ENCODE measurements at regions not wholly inside any gene's neighbourhood (a gene's known extent, or its start where the extent isn't known, plus 50 kb on each side); places are given as distances from the start of the nearest gene placed in this dataset.
A peak's percentile ranks its signal among the peaks of the same experiment; 100 is the strongest.

GRCh38 chr12:130227641-130228040 is 65.4 kb downstream of the FZD10 start:
- H3K4me1 ChIP-seq (ENCODE audit: control insufficient read depth, insufficient read depth, low read length) = no peaks in the 10 kb centered on the region
- peaks cover 5% of the 10 kb centered on the region for H3K9me3 ChIP-seq (replicated peaks; ENCODE audit: control insufficient read depth, low read depth, low read length)
- H3K4me3 ChIP-seq (ENCODE audit: low read length) = no peak overlapping the region
- 29% methylated on average over 3 of the region's 4 CpGs for WGBS (ENCODE audit: insufficient coverage)
- H3K36me3 ChIP-seq (ENCODE audit: control insufficient read depth, insufficient read depth, low read length) = no peaks in the 10 kb centered on the region
- no peak for DNase-seq
- H3K27me3 ChIP-seq (ENCODE audit: control insufficient read depth, insufficient read depth, low read length) = peaks cover 14% of the 10 kb centered on the region
- no peak overlapping the region for H3K27ac ChIP-seq (ENCODE audit: low read length)

DNA sequence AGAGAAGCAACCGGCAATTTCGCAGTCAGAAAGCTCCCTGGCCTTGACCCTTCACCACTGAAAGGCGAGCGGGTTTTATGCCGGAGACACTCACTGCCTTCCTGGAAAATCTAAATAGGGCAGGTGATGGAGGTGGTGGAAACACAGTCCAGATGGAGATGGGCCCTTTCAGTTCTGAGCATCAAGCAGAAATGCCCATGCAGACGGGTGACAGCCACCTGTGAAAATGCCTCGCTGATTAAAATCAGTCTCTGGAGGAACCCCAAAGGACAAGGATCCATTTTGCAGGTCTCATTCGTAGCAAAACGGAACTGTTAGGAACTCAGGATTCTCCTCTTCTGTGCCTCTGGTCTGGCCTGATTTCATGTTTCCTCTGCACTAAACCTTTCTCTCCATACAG is 74.2 kb downstream of the FZD10 start:
- WGBS (ENCODE audit: insufficient coverage) = 45% methylated on average over 9 of the region's 9 CpGs
- Histone ChIP-seq H3K4me3 (ENCODE audit: low read length) (no peak overlapping the region), H3K27ac (ENCODE audit: low read length) (no peak overlapping the region), H3K4me1 (ENCODE audit: control insufficient read depth, insufficient read depth, low read length) (no peaks in the 10 kb centered on the region), H3K27me3 (ENCODE audit: control insufficient read depth, insufficient read depth, low read length) (peaks cover 7% of the 10 kb centered on the region), H3K36me3 (ENCODE audit: control insufficient read depth, insufficient read depth, low read length) (no peaks in the 10 kb centered on the region), H3K9me3 (replicated peaks; ENCODE audit: control insufficient read depth, low read depth, low read length) (no peaks in the 10 kb centered on the region)
- no peak for DNase-seq

- Histone ChIP-seq H3K4me1 (ENCODE audit: control insufficient read depth, insufficient read depth, low read length) (no peaks in the 10 kb centered on the region), H3K27ac (ENCODE audit: low read length) (no peak overlapping the region), H3K9me3 (replicated peaks; ENCODE audit: control insufficient read depth, low read depth, low read length) (no peaks in the 10 kb centered on the region), H3K27me3 (ENCODE audit: control insufficient read depth, insufficient read depth, low read length) (peaks cover 9% of the 10 kb centered on the region), H3K4me3 (ENCODE audit: low read length) (no peak overlapping the region), H3K36me3 (ENCODE audit: control insufficient read depth, insufficient read depth, low read length) (no peaks in the 10 kb centered on the region)
- 70% methylated on average over 8 of the region's 13 CpGs for WGBS (ENCODE audit: insufficient coverage)
- no peak for DNase-seq
These were observed 78.7 kb downstream of the FZD10 start for GRCh38 chr12:130240831-130241590.

DNA sequence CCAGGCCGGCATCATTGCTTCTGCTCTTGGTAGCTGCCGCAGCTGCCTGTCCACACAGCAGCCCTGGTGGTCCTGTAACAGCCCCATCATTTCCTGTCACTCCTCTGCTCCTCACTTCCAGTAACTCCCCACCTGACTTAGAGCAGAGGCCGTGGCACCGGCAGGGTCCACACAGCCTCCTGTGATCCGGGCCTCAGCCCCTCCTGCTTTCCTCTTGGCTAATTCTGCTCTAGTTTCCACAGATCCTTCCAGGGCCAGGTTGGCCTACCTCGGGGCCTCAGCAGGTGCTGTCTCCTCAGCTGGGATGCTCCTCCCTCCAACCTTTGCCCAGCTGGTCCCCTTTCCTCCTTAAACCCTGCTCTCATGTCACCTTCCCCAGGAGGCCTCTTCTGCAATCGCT is 80.2 kb downstream of the FZD10 start:
- 84% methylated on average over 7 of the region's 7 CpGs for WGBS (ENCODE audit: insufficient coverage)
- DNase-seq = no peak
- Histone ChIP-seq H3K36me3 (ENCODE audit: control insufficient read depth, insufficient read depth, low read length) (no peaks in the 10 kb centered on the region), H3K27ac (ENCODE audit: low read length) (no peak overlapping the region), H3K9me3 (replicated peaks; ENCODE audit: control insufficient read depth, low read depth, low read length) (no peaks in the 10 kb centered on the region), H3K27me3 (ENCODE audit: control insufficient read depth, insufficient read depth, low read length) (peaks cover 2% of the 10 kb centered on the region), H3K4me1 (ENCODE audit: control insufficient read depth, insufficient read depth, low read length) (no peaks in the 10 kb centered on the region), H3K4me3 (ENCODE audit: low read length) (no peak overlapping the region)

- WGBS (ENCODE audit: insufficient coverage) = 65% methylated on average over 4 of the region's 6 CpGs
These were observed 83.0 kb downstream of the FZD10 start for GRCh38 chr12:130245251-130245650.

DNA sequence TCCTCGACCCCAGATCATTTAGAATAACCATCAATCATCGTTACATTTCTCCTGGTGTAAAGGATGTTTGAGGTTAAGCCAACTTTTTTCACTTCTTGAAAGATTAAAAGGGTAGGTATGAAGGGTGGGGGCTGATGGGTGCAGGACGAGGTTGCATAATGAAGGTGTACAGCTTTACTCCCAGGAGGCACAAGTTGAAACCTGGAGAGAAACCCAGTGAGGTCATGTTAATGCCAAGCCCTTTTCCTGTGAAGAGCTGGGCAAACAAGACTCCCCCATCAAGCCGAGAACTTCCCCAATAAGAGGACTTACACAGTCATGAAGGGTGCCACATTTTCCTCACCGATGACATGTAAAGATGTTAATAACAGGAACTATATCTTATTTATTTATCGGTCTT is 84.3 kb downstream of the FZD10 start:
- H3K27me3 ChIP-seq (ENCODE audit: control insufficient read depth, insufficient read depth, low read length) = peaks cover 2% of the 10 kb centered on the region
- H3K4me1 ChIP-seq (ENCODE audit: control insufficient read depth, insufficient read depth, low read length) = no peaks in the 10 kb centered on the region
- no peaks in the 10 kb centered on the region for H3K9me3 ChIP-seq (replicated peaks; ENCODE audit: control insufficient read depth, low read depth, low read length)
- no CpG with 5 or more reads among the region's 6 CpGs for WGBS (ENCODE audit: insufficient coverage)
- no peak overlapping the region for H3K27ac ChIP-seq (ENCODE audit: low read length)
- no peaks in the 10 kb centered on the region for H3K36me3 ChIP-seq (ENCODE audit: control insufficient read depth, insufficient read depth, low read length)
- no peak for DNase-seq
- no peak overlapping the region for H3K4me3 ChIP-seq (ENCODE audit: low read length)

More at GRCh38 chr12:130245251-130245650, 83.0 kb downstream of the FZD10 start:
- Histone ChIP-seq H3K9me3 (replicated peaks; ENCODE audit: control insufficient read depth, low read depth, low read length) (no peaks in the 10 kb centered on the region), H3K4me3 (ENCODE audit: low read length) (no peak overlapping the region), H3K27me3 (ENCODE audit: control insufficient read depth, insufficient read depth, low read length) (peaks cover 2% of the 10 kb centered on the region), H3K4me1 (ENCODE audit: control insufficient read depth, insufficient read depth, low read length) (no peaks in the 10 kb centered on the region), H3K36me3 (ENCODE audit: control insufficient read depth, insufficient read depth, low read length) (no peaks in the 10 kb centered on the region), H3K27ac (ENCODE audit: low read length) (no peak overlapping the region)
- no peak for DNase-seq

DNA sequence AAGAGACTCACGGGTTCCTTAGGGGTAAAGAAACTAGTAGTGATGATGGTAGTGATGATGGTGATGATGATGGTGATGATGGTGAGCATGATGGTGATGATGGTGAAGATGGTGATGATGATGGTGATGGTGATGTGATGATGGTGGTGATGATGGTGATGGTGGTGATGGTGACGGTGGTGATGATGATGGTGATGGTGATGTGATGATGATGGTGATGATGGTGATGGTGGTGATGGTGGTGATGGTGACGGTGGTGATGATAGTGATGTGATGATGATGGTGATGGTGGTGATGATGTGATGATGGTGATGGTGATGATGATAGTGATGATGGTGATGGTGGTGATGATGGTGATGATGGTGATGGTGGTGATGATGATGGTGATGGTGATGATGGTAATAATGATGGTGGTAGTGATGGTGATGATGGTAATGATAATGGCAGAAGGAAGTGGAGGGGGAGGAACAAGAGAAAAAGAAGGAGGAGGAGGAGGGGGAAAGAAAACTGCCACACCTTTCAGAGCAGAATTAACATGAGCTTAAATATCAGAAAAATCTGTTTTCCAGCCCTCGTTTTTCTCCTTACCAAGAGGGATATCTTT is 85.5 kb downstream of the FZD10 start:
- 82% methylated on average over 3 of the region's 4 CpGs for WGBS (ENCODE audit: insufficient coverage)
- Histone ChIP-seq H3K36me3 (ENCODE audit: control insufficient read depth, insufficient read depth, low read length) (no peaks in the 10 kb centered on the region), H3K27ac (ENCODE audit: low read length) (no peak overlapping the region), H3K4me3 (ENCODE audit: low read length) (no peak overlapping the region), H3K4me1 (ENCODE audit: control insufficient read depth, insufficient read depth, low read length) (no peaks in the 10 kb centered on the region), H3K27me3 (ENCODE audit: control insufficient read depth, insufficient read depth, low read length) (peaks cover 2% of the 10 kb centered on the region), H3K9me3 (replicated peaks; ENCODE audit: control insufficient read depth, low read depth, low read length) (no peaks in the 10 kb centered on the region)
- no peak for DNase-seq

DNA sequence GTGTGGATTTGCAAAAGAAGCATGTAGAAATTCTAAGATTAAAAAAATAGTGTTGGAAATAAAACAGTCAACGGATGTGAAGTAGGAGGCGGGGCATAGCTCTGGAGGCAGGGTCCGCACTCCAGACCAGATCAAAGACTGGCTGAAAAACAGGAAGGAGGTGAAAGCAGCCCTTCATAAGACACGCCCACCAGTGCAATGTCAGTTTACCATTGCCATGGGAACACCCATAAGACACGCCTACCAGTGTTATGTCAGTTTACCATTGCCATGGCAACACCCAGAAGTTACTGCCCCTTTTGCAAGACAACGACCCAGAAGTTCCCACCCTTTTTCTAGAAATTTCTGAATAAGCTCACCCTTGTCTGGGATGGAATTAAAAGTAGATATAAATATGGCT is 87.1 kb downstream of the FZD10 start:
- no peaks in the 10 kb centered on the region for H3K4me1 ChIP-seq (ENCODE audit: control insufficient read depth, insufficient read depth, low read length)
- no peak for DNase-seq
- H3K27ac ChIP-seq (ENCODE audit: low read length) = no peak overlapping the region
- no peak overlapping the region for H3K4me3 ChIP-seq (ENCODE audit: low read length)
- 75% methylated on average over 3 of the region's 6 CpGs for WGBS (ENCODE audit: insufficient coverage)
- no peaks in the 10 kb centered on the region for H3K27me3 ChIP-seq (ENCODE audit: control insufficient read depth, insufficient read depth, low read length)
- H3K9me3 ChIP-seq (replicated peaks; ENCODE audit: control insufficient read depth, low read depth, low read length) = no peaks in the 10 kb centered on the region
- H3K36me3 ChIP-seq (ENCODE audit: control insufficient read depth, insufficient read depth, low read length) = no peaks in the 10 kb centered on the region

- no peaks in the 10 kb centered on the region for H3K9me3 ChIP-seq (replicated peaks; ENCODE audit: control insufficient read depth, low read depth, low read length)
- no peak overlapping the region for H3K27ac ChIP-seq (ENCODE audit: low read length)
- no peak overlapping the region for H3K4me3 ChIP-seq (ENCODE audit: low read length)
- no peaks in the 10 kb centered on the region for H3K36me3 ChIP-seq (ENCODE audit: control insufficient read depth, insufficient read depth, low read length)
- H3K4me1 ChIP-seq (ENCODE audit: control insufficient read depth, insufficient read depth, low read length) = no peaks in the 10 kb centered on the region
- peak; percentile 41 for DNase-seq
- H3K27me3 ChIP-seq (ENCODE audit: control insufficient read depth, insufficient read depth, low read length) = no peaks in the 10 kb centered on the region
- 72% methylated on average over 2 of the region's 5 CpGs for WGBS (ENCODE audit: insufficient coverage)
These were observed 86.4 kb upstream of the PIWIL1 start for GRCh38 chr12:130251236-130251780.

- Histone ChIP-seq H3K27ac (ENCODE audit: low read length) (no peak overlapping the region), H3K27me3 (ENCODE audit: control insufficient read depth, insufficient read depth, low read length) (peaks cover 2% of the 10 kb centered on the region), H3K36me3 (ENCODE audit: control insufficient read depth, insufficient read depth, low read length) (no peaks in the 10 kb centered on the region), H3K9me3 (replicated peaks; ENCODE audit: control insufficient read depth, low read depth, low read length) (no peaks in the 10 kb centered on the region), H3K4me1 (ENCODE audit: control insufficient read depth, insufficient read depth, low read length) (no peaks in the 10 kb centered on the region), H3K4me3 (ENCODE audit: low read length) (no peak overlapping the region)
- no CpG with 5 or more reads among the region's 5 CpGs for WGBS (ENCODE audit: insufficient coverage)
- no peak for DNase-seq
These were observed 83.8 kb upstream of the PIWIL1 start for GRCh38 chr12:130253866-130254265.
